GM23338 (cell line): ENCODE measurements at regions not wholly inside any gene's neighbourhood (a gene's known extent, or its start where the extent isn't known, plus 50 kb on each side); places are given as distances from the start of the nearest gene placed in this dataset.

Experiments used
- ATAC-seq: fragments of 200-7000 bp; cut with Tn5 transposase; 3 replicates; pipeline ENCODE4 v1.9.1; 2020
- DNase-seq: peaks from one replicate; pipeline ENCODE4 v3.0.0-alpha.2; 2015; ENCODE audit warnings: low spot score
- H2AFZ ChIP-seq: fragments of 200-600 bp; sonication (generic); 2 replicates; pipeline ENCODE4 v1.8.0; 2016; ENCODE audit warnings: antibody characterized with exemption, mild to moderate bottlenecking, moderate library complexity
- H3F3A ChIP-seq: fragments of 200-600 bp; sonication (generic); replicated peaks from 2 replicates; pipeline ENCODE4 v1.8.0; 2017; ENCODE audit warnings: antibody characterized with exemption, mixed run types, low read depth
- H3K27ac ChIP-seq: fragments of 200-600 bp; sonication (generic); 2 replicates; pipeline ENCODE4 v1.6.1; 2016; ENCODE audit warnings: low read depth
- H3K27me3 ChIP-seq: fragments of 200-600 bp; sonication (generic); 2 replicates; pipeline ENCODE4 v1.8.0; 2016; ENCODE audit warnings: mild to moderate bottlenecking, mixed run types, moderate library complexity; ENCODE audit not compliant: insufficient read depth
- H3K36me3 ChIP-seq: fragments of 200-600 bp; sonication (generic); 2 replicates; pipeline ENCODE4 v1.8.0; 2016; ENCODE audit warnings: mild to moderate bottlenecking; ENCODE audit not compliant: insufficient read depth
- H3K4me1 ChIP-seq: fragments of 200-600 bp; sonication (generic); 2 replicates; pipeline ENCODE4 v1.8.0; 2016; ENCODE audit warnings: mild to moderate bottlenecking, moderate library complexity; ENCODE audit not compliant: insufficient read depth
- H3K4me2 ChIP-seq: fragments of 200-600 bp; sonication (generic); 2 replicates; pipeline ENCODE4 v1.7.1; 2017; ENCODE audit warnings: mixed run types
- H3K4me3 ChIP-seq: fragments of 200-600 bp; sonication (generic); 2 replicates; pipeline ENCODE4 v1.6.1; 2016; ENCODE audit warnings: mixed run types
- H3K79me2 ChIP-seq: fragments of 200-600 bp; sonication (generic); replicated peaks from 2 replicates; pipeline ENCODE4 v1.8.0; 2017; ENCODE audit warnings: mild to moderate bottlenecking; ENCODE audit not compliant: insufficient read depth
- H3K9me2 ChIP-seq: fragments of 200-600 bp; sonication (generic); 2 replicates; pipeline ENCODE4 v1.8.0; 2017; ENCODE audit not compliant: insufficient read depth
- H4K20me1 ChIP-seq: fragments of 200-600 bp; sonication (generic); replicated peaks from 2 replicates; pipeline ENCODE4 v1.8.0; 2017; ENCODE audit warnings: mild to moderate bottlenecking; ENCODE audit not compliant: insufficient read depth
- H3K27ac Mint-ChIP-seq: 2 replicates; pipeline ENCODE4 v1.8.0; 2020; ENCODE audit warnings: inconsistent platforms, mild to moderate bottlenecking, moderate library complexity, mixed read lengths
- H3K27me3 Mint-ChIP-seq: 3 replicates; pipeline ENCODE4 v1.8.0; 2022; ENCODE audit warnings: low read depth, mild to moderate bottlenecking, moderate library complexity, mixed read lengths, inconsistent platforms; ENCODE audit not compliant: insufficient read depth, poor library complexity
- H3K36me3 Mint-ChIP-seq: 3 replicates; pipeline ENCODE4 v1.8.0; 2021; ENCODE audit warnings: low read depth, mild to moderate bottlenecking, inconsistent platforms, moderate library complexity, mixed read lengths
- H3K4me1 Mint-ChIP-seq: 3 replicates; pipeline ENCODE4 v1.8.0; 2020; ENCODE audit warnings: mild to moderate bottlenecking, inconsistent platforms, mixed read lengths
- H3K4me3 Mint-ChIP-seq: 3 replicates; pipeline ENCODE4 v1.8.0; 2021; ENCODE audit warnings: moderate library complexity, mild to moderate bottlenecking, inconsistent platforms, mixed read lengths
- H3K9me3 Mint-ChIP-seq: 3 replicates; pipeline ENCODE4 v1.8.0; 2020; ENCODE audit warnings: moderate library complexity, mild to moderate bottlenecking, inconsistent platforms, mixed read lengths
- EZH2phosphoT487 ChIP-seq: fragments of 200-600 bp; sonication (generic); IDR thresholded peaks from one replicate; pipeline ENCODE4 v1.8.1; 2018; ENCODE audit warnings: antibody characterized with exemption; ENCODE audit not compliant: unreplicated experiment
- JUNB ChIP-seq: IDR thresholded peaks from one replicate; pipeline ENCODE4 v1.6.1; 2016; ENCODE audit warnings: antibody characterized with exemption; ENCODE audit not compliant: unreplicated experiment
- NANOG ChIP-seq: IDR thresholded peaks from 2 replicates; pipeline ENCODE4 v1.6.1; 2016; ENCODE audit warnings: antibody characterized with exemption, borderline replicate concordance
- STAT1 ChIP-seq: IDR thresholded peaks from one replicate; pipeline ENCODE4 v1.6.1; 2016; ENCODE audit warnings: antibody characterized with exemption; ENCODE audit not compliant: unreplicated experiment
- ZNF114 ChIP-seq: fragments of 250-450 bp; sonication (Bioruptor Pico); IDR thresholded peaks from 2 replicates; pipeline ENCODE4 v1.5.0; 2020; ENCODE audit warnings: mild to moderate bottlenecking, moderate library complexity
- TF ChIP-seq, protein P1 (sequence below), 2 experiments: fragments of 200-600 bp in 1 of 2; sonication (generic) in 1 of 2; conservative IDR thresholded peaks; 2 replicates each; pipeline versions ENCODE4 v1.5.1 to v1.6.1; 2016 to 2017; ENCODE audit warnings: antibody characterized with exemption in 2 of 2, low read depth in 2 of 2, mild to moderate bottlenecking in 2 of 2, moderate library complexity in 1 of 2
- TF ChIP-seq, protein P2 (sequence below): fragments of 250-450 bp; sonication (Bioruptor Pico); IDR thresholded peaks from 2 replicates; pipeline ENCODE4 v1.5.0; 2020; ENCODE audit warnings: mild to moderate bottlenecking, moderate library complexity
- TF ChIP-seq, protein P3 (sequence below): IDR thresholded peaks from one replicate; pipeline ENCODE4 v1.6.1; 2018; ENCODE audit warnings: antibody characterized with exemption; ENCODE audit not compliant: unreplicated experiment
- TF ChIP-seq, protein P4 (sequence below): IDR thresholded peaks from 2 replicates; pipeline ENCODE4 v1.6.1; 2016; ENCODE audit warnings: antibody characterized with exemption

DNA sequence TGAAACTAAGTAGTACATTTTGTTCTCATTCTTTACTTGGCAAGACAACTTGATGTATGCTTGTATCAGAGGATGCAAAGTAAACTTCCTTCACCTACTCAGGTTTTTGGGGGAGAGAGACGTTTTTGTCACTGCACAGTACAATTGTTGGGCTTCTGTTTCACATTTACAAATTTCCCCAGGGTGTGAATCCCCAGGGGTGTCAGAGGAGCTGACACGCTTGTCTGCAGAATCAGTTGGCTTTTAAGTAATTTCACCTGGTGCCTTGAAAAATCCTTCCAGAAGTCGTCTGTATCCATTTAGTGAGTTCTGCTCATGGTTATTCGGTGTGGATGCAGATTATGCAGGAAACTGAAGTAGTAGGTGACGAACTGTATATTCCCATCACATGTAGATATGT, 1227.7 kb upstream of the CELF2 start:
- Histone ChIP-seq H3F3A (no peaks in the 10 kb centered on the region), H3K79me2 (no peaks in the 10 kb centered on the region), H2AFZ (no peak overlapping the region), H3K9me2 (peaks cover 10% of the 10 kb centered on the region; the same call in 1 of the 2 replicates), H3K4me2 (no peak overlapping the region), H4K20me1 (no peaks in the 10 kb centered on the region), H3K27ac (no peak overlapping the region), H3K36me3 (no peaks in the 10 kb centered on the region), H3K27me3 (no peaks in the 10 kb centered on the region), H3K4me1 (peaks cover 18% of the 10 kb centered on the region), H3K4me3 (no peak overlapping the region)
- Mint-ChIP-seq H3K27ac (no peak overlapping the region), H3K36me3 (no peaks in the 10 kb centered on the region), H3K4me1 (peaks cover 10% of the 10 kb centered on the region; the same call in 2 of the 3 replicates), H3K4me3 (no peak overlapping the region), H3K9me3 (no peaks in the 10 kb centered on the region), H3K27me3 (no peaks in the 10 kb centered on the region)
- DNase-seq = no peak
- TF ChIP-seq ZNF114 (CRISPR knock-in tag) (no peak), NANOG (no peak), EZH2phosphoT487 (no peak), JUNB (no peak), STAT1 (no peak)
- TF ChIP-seq, protein P1, sequence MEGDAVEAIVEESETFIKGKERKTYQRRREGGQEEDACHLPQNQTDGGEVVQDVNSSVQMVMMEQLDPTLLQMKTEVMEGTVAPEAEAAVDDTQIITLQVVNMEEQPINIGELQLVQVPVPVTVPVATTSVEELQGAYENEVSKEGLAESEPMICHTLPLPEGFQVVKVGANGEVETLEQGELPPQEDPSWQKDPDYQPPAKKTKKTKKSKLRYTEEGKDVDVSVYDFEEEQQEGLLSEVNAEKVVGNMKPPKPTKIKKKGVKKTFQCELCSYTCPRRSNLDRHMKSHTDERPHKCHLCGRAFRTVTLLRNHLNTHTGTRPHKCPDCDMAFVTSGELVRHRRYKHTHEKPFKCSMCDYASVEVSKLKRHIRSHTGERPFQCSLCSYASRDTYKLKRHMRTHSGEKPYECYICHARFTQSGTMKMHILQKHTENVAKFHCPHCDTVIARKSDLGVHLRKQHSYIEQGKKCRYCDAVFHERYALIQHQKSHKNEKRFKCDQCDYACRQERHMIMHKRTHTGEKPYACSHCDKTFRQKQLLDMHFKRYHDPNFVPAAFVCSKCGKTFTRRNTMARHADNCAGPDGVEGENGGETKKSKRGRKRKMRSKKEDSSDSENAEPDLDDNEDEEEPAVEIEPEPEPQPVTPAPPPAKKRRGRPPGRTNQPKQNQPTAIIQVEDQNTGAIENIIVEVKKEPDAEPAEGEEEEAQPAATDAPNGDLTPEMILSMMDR (conservative IDR thresholded peaks at IDR 0.05; ENCODE audit: low read depth in 2 of 2) = no peak
- TF ChIP-seq, protein P2, sequence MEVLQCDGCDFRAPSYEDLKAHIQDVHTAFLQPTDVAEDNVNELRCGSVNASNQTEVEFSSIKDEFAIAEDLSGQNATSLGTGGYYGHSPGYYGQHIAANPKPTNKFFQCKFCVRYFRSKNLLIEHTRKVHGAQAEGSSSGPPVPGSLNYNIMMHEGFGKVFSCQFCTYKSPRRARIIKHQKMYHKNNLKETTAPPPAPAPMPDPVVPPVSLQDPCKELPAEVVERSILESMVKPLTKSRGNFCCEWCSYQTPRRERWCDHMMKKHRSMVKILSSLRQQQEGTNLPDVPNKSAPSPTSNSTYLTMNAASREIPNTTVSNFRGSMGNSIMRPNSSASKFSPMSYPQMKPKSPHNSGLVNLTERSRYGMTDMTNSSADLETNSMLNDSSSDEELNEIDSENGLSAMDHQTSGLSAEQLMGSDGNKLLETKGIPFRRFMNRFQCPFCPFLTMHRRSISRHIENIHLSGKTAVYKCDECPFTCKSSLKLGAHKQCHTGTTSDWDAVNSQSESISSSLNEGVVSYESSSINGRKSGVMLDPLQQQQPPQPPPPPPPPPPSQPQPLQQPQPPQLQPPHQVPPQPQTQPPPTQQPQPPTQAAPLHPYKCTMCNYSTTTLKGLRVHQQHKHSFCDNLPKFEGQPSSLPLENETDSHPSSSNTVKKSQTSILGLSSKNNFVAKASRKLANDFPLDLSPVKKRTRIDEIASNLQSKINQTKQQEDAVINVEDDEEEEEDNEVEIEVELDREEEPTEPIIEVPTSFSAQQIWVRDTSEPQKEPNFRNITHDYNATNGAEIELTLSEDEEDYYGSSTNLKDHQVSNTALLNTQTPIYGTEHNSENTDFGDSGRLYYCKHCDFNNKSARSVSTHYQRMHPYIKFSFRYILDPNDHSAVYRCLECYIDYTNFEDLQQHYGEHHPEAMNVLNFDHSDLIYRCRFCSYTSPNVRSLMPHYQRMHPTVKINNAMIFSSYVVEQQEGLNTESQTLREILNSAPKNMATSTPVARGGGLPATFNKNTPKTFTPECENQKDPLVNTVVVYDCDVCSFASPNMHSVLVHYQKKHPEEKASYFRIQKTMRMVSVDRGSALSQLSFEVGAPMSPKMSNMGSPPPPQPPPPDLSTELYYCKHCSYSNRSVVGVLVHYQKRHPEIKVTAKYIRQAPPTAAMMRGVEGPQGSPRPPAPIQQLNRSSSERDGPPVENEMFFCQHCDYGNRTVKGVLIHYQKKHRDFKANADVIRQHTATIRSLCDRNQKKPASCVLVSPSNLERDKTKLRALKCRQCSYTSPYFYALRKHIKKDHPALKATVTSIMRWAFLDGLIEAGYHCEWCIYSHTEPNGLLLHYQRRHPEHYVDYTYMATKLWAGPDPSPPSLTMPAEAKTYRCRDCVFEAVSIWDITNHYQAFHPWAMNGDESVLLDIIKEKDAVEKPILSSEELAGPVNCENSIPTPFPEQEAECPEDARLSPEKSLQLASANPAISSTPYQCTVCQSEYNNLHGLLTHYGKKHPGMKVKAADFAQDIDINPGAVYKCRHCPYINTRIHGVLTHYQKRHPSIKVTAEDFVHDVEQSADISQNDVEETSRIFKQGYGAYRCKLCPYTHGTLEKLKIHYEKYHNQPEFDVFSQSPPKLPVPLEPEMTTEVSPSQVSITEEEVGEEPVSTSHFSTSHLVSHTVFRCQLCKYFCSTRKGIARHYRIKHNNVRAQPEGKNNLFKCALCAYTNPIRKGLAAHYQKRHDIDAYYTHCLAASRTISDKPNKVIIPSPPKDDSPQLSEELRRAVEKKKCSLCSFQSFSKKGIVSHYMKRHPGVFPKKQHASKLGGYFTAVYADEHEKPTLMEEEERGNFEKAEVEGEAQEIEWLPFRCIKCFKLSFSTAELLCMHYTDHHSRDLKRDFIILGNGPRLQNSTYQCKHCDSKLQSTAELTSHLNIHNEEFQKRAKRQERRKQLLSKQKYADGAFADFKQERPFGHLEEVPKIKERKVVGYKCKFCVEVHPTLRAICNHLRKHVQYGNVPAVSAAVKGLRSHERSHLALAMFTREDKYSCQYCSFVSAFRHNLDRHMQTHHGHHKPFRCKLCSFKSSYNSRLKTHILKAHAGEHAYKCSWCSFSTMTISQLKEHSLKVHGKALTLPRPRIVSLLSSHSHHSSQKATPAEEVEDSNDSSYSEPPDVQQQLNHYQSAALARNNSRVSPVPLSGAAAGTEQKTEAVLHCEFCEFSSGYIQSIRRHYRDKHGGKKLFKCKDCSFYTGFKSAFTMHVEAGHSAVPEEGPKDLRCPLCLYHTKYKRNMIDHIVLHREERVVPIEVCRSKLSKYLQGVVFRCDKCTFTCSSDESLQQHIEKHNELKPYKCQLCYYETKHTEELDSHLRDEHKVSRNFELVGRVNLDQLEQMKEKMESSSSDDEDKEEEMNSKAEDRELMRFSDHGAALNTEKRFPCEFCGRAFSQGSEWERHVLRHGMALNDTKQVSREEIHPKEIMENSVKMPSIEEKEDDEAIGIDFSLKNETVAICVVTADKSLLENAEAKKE (CRISPR knock-in tag) = no peak
- TF ChIP-seq, protein P3, sequence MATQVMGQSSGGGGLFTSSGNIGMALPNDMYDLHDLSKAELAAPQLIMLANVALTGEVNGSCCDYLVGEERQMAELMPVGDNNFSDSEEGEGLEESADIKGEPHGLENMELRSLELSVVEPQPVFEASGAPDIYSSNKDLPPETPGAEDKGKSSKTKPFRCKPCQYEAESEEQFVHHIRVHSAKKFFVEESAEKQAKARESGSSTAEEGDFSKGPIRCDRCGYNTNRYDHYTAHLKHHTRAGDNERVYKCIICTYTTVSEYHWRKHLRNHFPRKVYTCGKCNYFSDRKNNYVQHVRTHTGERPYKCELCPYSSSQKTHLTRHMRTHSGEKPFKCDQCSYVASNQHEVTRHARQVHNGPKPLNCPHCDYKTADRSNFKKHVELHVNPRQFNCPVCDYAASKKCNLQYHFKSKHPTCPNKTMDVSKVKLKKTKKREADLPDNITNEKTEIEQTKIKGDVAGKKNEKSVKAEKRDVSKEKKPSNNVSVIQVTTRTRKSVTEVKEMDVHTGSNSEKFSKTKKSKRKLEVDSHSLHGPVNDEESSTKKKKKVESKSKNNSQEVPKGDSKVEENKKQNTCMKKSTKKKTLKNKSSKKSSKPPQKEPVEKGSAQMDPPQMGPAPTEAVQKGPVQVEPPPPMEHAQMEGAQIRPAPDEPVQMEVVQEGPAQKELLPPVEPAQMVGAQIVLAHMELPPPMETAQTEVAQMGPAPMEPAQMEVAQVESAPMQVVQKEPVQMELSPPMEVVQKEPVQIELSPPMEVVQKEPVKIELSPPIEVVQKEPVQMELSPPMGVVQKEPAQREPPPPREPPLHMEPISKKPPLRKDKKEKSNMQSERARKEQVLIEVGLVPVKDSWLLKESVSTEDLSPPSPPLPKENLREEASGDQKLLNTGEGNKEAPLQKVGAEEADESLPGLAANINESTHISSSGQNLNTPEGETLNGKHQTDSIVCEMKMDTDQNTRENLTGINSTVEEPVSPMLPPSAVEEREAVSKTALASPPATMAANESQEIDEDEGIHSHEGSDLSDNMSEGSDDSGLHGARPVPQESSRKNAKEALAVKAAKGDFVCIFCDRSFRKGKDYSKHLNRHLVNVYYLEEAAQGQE = no peak
- TF ChIP-seq, protein P4, sequence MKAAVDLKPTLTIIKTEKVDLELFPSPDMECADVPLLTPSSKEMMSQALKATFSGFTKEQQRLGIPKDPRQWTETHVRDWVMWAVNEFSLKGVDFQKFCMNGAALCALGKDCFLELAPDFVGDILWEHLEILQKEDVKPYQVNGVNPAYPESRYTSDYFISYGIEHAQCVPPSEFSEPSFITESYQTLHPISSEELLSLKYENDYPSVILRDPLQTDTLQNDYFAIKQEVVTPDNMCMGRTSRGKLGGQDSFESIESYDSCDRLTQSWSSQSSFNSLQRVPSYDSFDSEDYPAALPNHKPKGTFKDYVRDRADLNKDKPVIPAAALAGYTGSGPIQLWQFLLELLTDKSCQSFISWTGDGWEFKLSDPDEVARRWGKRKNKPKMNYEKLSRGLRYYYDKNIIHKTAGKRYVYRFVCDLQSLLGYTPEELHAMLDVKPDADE = no peak
- ATAC-seq = no peak
